GM12872 (cell line): ENCODE measurements at regions not wholly inside any gene's neighbourhood (a gene's known extent, or its start where the extent isn't known, plus 50 kb on each side); places are given as distances from the start of the nearest gene placed in this dataset.

Source experiments
- TF ChIP-seq, protein P1 (sequence below): IDR thresholded peaks from 3 replicates; pipeline ENCODE4 v1.5.1; 2011; ENCODE audit warnings: low read depth, mild to moderate bottlenecking, low read length, moderate library complexity; ENCODE audit not compliant: insufficient read depth

DNA sequence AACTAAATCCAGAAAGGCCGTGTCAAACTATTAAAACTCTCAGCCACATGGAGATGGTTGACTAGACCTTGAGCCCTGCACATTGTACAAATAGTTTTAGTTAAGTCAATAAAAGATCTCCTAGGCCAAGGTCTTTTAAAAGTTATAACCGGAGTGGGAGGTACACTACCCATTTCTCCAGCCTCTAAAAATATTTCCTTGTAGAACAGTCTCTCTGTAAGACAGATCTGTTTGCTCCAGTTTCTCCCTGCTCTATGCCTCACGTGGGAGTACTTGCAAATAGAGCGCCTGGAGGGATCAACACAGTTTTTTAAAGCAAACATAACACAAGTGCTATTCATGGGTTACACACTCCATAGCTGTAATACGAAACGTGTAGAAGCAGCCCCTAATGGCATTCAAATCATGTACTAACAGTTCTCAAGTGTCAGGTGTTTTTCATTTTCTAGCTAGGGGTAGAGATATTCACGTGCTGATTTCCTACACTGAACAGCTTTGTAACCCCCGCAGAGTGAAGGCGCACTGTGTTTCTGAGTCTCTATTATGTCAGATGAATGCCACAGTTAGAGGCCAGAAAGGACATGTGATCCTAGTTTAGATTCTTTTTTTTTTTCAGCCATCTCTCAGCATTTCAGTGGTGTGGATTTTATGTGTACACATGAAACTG lies 703.4 kb upstream of the GRAMD2B start:
- TF ChIP-seq, protein P1, sequence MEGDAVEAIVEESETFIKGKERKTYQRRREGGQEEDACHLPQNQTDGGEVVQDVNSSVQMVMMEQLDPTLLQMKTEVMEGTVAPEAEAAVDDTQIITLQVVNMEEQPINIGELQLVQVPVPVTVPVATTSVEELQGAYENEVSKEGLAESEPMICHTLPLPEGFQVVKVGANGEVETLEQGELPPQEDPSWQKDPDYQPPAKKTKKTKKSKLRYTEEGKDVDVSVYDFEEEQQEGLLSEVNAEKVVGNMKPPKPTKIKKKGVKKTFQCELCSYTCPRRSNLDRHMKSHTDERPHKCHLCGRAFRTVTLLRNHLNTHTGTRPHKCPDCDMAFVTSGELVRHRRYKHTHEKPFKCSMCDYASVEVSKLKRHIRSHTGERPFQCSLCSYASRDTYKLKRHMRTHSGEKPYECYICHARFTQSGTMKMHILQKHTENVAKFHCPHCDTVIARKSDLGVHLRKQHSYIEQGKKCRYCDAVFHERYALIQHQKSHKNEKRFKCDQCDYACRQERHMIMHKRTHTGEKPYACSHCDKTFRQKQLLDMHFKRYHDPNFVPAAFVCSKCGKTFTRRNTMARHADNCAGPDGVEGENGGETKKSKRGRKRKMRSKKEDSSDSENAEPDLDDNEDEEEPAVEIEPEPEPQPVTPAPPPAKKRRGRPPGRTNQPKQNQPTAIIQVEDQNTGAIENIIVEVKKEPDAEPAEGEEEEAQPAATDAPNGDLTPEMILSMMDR = no peak

DNA sequence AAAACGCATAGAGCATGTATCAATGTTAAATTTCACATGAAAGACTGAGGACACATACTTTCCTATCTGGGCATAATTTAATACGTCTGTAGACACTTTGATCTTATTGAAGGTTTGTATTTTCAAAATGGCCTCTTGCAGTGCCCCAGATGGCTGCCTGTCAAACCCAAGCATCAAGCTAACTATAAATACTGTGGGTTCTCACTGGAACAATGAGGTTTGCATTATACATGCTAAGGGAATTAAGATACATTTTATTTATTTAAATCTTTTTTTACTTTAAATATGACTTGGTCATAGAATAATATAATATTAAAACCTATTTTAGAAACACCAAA lies 702.9 kb upstream of the GRAMD2B start:
- TF ChIP-seq, protein P1 = no peak

DNA sequence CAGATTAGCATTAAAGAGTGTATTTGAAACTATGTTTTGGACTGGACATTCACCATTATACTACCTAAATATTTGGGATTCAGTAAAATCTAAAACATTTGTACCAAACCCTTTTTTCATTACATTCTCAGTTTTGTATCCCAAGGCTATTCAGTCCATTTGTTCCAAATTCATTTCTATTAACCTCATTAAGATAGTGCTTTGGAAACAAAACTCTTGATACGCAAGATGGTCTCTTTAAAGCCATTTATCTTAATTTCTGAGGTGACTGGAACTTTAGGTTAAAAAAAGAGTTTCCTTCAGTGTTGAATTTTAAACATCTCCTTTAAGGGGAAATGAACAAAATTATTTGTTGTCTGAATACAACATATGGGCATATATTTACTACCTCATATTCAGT lies 702.5 kb upstream of the GRAMD2B start:
- TF ChIP-seq, protein P1 = no peak

DNA sequence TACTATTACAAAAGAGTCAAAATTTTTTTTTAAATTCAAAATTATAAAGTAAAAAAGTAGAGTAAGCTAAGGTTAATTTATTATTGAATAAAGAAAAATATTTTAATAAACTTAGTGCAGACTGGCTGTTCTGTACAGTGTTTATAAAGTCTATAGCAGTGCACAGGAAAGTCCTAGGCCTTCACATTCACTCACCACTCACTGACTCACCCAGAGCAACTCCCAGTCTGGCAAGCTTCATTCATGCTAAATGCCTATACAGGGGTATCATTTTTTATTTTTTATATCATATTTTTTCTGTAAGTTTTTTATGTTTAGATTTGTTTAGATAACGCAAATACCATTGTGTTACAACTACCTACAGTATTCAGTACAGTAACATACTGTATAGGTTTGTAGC lies 700.7 kb upstream of the GRAMD2B start:
- TF ChIP-seq, protein P1 = no peak

DNA sequence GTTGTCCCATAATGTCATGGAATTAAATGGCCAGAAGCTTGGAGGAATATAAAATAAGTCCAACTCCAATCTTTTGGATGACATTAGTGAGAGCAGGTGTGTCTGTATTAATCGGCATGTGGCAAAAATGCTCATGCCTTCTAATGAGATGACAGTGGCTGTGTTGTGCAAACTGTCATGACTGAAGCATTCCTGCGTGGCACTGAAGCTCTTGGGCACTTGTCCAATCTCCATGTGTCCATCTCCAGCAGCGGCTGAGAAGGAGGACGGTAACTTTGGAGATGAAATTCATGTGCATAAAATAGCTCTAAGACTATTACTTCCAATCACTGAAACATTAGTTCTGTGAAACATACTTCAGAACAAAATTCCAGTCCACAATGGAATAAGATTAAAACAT lies 697.5 kb upstream of the GRAMD2B start:
- TF ChIP-seq, protein P1 = no peak

DNA sequence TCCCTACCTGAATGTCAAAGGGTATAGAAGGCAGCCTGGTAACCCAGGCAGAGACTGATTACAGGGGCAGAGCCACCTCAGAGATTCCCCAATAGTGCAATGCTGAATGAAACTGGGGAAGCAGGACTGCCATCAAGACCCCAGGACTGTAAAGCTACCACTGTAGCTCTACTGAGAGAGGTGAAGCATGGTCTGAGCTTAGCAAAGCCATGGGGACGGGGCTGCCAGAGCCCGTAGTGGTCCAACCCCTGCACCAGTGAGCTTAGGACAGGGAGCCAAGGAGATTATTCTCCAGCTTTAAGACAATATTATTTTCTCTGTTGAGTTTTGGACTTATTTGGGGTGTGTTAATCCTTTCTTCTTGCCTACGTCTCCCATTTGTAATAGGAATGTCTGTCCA lies 679.3 kb upstream of the GRAMD2B start:
- TF ChIP-seq, protein P1 = no peak

DNA sequence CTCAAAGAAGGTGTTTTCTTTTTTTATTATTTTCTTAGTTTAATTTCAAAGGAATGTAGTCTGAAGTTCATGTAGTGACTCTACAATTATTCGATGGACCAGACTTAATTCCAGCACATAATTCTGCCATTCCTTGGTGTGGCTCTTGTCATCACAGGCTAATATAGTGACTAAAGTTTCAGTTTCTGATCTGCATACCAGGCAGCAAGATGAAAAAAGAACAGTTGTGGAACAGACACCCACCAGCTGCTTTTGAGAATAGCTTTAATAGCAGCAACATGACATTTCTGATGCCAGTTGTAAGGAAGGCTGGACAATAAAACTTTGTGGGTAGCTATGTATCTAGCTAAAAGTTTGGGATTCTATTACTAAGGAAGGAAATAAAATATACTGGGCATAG lies 676.3 kb upstream of the GRAMD2B start:
- TF ChIP-seq, protein P1 = no peak
